Activated CD4-positive, alpha-beta T cell treated with anti-CD3 and anti-CD28 coated beads for 36 hours (primary cell): ENCODE measurements at regions not wholly inside any gene's neighbourhood (a gene's known extent, or its start where the extent isn't known, plus 50 kb on each side); places are given as distances from the start of the nearest gene placed in this dataset.

ENCODE experiments used
- ATAC-seq: fragments of 200-7000 bp; cut with Tn5 transposase; one replicate; pipeline ENCODE4 v1.10.0; 2021; ENCODE audit warnings: mild to moderate bottlenecking, moderate library complexity
- CTCF ChIA-PET: fragments of 350-600 bp; sonication (Branson Sonifier 250); formaldehyde crosslinking; loops from one replicate; lab custom pipeline; 2021; ENCODE audit warnings: antibody characterized with exemption; lab: Charles Lee
- POLR2A ChIA-PET: fragments of 350-600 bp; sonication (Branson Sonifier 250); formaldehyde crosslinking; loops from one replicate; lab custom pipeline; 2021; ENCODE audit warnings: antibody characterized with exemption, inconsistent platforms; lab: Charles Lee
- DNase-seq: peaks from one replicate; pipeline ENCODE4 v3.0.0-alpha.2; 2020
- H3K27ac Mint-ChIP-seq: one replicate; pipeline ENCODE4 v1.8.0; 2021; ENCODE audit warnings: mixed read lengths
- H3K27me3 Mint-ChIP-seq: one replicate; pipeline ENCODE4 v1.8.0; 2021; ENCODE audit warnings: mixed read lengths
- H3K36me3 Mint-ChIP-seq: one replicate; pipeline ENCODE4 v1.8.0; 2021; ENCODE audit warnings: low read depth, mixed read lengths
- H3K4me1 Mint-ChIP-seq: one replicate; pipeline ENCODE4 v1.8.0; 2021; ENCODE audit warnings: mixed read lengths
- H3K4me3 Mint-ChIP-seq: one replicate; pipeline ENCODE4 v1.8.0; 2021; ENCODE audit warnings: mild to moderate bottlenecking, moderate library complexity, mixed read lengths
- H3K9me3 Mint-ChIP-seq: one replicate; pipeline ENCODE4 v1.8.0; 2021; ENCODE audit warnings: low read depth, mixed read lengths
- intact Hi-C, 2 experiments: fragments of 100-400 bp; cut with DNase I in 1 of 2; cut with micrococcal nuclease in 1 of 2; formaldehyde crosslinking; loops; one replicate each; pipeline versions ENCODE4 v1.14.2 to v1.15.1; 2022 to 2024; cut with DNase I, micrococcal nuclease

DNA sequence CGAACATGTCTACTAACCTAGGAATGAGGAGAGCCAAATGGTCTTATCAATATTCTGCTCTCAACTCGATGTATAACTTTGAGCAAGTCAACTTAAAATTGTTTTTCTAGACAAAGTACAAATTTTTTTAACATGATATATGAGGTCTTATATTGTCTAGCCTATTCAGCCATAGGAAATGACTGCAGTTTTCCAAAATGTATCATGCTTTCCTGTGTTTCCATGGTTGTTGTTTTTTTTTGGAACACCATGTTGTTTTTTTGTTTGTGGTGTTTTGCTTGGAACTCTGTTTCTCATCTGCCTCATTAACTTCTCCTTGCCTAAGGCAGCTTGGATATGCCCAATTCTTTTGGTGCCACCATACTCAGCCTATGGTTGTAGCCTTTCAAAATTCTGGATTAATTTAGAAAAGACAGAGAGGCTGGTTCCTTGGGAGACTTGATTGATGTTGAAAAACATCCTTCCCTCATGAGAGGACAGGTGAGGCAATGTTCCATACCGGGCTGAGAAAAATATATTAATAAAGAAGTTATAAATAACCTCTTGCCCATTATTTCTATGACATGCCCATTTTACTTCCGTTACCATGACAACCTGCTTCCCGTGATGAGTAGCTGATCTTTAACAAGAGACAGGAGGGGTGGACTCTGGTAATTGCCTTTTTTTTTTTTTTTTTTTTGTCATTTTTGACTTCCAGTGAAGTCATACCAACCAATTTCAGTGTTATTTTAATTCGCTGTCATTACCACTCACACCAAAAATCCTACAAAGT, 687.9 kb upstream of the GRM7 start:
- ATAC-seq, result no peak
- H3K27me3 Mint-ChIP-seq, result no peaks in the 10 kb centered on the region
- no peak overlapping the region for H3K4me3 Mint-ChIP-seq
- H3K36me3 Mint-ChIP-seq, result no peaks in the 10 kb centered on the region
- no peak overlapping the region for H3K27ac Mint-ChIP-seq
- peaks cover 12% of the 10 kb centered on the region for H3K9me3 Mint-ChIP-seq
- ChIA-PET CTCF (interaction anchor here (0.6 to 0.7 kb wide), 2 partner anchors 52 to 150 kb away, joined by 4 read pairs; no protein-coding TSS in a partner anchor), POLR2A (no interaction called here)
- intact Hi-C loops, result loop anchor here in 1 of 2 experiments (2.0 kb wide), 1 partner anchor 26 kb away; no protein-coding TSS in a partner anchor
- no peak for DNase-seq
- no peaks in the 10 kb centered on the region for H3K4me1 Mint-ChIP-seq

DNA sequence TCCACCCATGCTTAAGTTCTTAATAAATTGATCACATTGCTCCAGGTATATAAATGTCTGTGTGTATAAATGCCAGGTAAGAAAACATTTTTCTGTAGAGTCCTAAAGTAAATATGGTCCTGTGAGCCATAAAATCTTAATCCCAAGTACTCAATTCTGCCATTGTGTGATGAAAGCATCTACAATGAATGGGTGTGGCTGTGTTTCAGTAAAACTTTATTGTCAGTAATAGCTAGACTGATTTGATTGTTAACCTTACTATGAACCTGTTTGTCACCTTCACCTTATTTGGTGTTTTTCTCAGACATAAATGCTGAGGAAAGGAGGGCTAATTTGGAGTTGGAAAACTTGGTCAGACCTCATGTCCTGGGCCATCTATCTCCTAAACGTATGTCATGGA, 683.5 kb upstream of the GRM7 start:
- Mint-ChIP-seq H3K27me3 (no peaks in the 10 kb centered on the region), H3K4me3 (no peak overlapping the region), H3K4me1 (no peaks in the 10 kb centered on the region), H3K9me3 (peaks cover 3% of the 10 kb centered on the region), H3K36me3 (no peaks in the 10 kb centered on the region), H3K27ac (no peak overlapping the region)
- DNase-seq (no peak), ATAC-seq (no peak)
- ChIA-PET POLR2A (no interaction called here), CTCF (no interaction called here)
- intact Hi-C loops, result no loop called here

DNA sequence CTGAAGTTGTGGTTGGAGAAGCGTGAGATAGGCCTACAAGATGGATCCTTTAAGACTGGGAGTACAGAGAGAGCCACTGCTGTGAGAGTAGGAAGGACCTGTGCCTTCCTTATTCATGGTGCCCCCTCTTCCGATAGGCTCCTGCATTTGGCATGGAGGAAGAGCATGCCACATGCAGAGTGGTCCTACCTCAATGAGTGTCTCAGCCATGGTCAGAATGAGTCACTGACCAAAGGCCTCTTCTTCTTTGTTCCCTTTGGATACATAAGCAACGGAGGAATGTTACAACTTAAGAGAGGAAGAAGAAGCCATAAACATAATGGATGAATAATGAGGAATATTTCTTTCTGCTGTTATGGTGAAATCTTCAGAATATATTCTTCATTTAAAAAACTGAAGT, 681.2 kb upstream of the GRM7 start:
- Mint-ChIP-seq H3K36me3 (no peaks in the 10 kb centered on the region), H3K4me3 (no peak overlapping the region), H3K27ac (no peak overlapping the region), H3K4me1 (no peaks in the 10 kb centered on the region), H3K9me3 (no peaks in the 10 kb centered on the region), H3K27me3 (no peaks in the 10 kb centered on the region)
- DNase-seq (no peak), ATAC-seq (no peak)
- POLR2A ChIA-PET, result no interaction called here
- CTCF ChIA-PET, result no interaction called here
- intact Hi-C loops, result no loop called here

DNA sequence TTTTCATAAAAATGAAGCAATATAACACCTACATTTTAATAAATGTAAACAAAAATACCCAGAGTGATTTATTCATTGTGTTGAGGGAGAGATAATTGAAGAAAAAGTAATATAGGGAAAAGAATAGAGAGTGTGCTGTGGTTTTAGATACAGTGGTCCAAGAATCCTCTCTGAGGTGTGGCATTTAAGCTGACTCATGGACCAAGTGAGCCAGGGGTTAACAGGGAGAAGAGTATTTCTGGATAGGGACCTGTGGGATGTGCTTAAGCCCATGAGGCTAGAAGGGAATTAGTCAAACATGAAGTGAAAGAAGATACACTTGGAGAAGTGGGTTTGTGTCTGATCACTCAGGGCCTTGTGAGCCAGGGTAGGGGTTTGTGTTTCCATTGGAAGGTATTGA, 680.7 kb upstream of the GRM7 start:
- no peak overlapping the region for H3K4me3 Mint-ChIP-seq
- H3K27ac Mint-ChIP-seq, result no peak overlapping the region
- ATAC-seq (no peak), DNase-seq (no peak)
- H3K27me3 Mint-ChIP-seq, result no peaks in the 10 kb centered on the region
- ChIA-PET CTCF (no interaction called here), POLR2A (no interaction called here)
- no peaks in the 10 kb centered on the region for H3K9me3 Mint-ChIP-seq
- intact Hi-C loops, result no loop called here
- H3K36me3 Mint-ChIP-seq, result no peaks in the 10 kb centered on the region
- H3K4me1 Mint-ChIP-seq, result no peaks in the 10 kb centered on the region

DNA sequence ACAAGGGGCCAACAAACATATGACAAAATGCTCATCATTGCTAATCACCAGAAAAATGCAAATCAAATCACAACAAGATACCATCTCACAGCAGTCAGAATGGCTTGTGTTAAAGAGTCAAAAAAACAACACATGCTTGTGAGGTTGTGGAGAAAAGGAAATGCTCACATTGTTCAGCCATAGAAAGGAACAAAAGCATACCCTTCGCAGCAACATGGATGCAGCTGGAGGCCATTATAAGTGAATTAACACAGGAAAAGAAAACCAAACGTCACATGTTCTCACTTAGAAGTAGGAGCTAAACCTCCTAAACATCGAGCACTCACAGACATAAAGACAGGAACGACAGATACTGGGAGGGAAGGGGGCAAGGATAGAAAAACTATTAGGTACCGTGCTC, 678.4 kb upstream of the GRM7 start:
- Mint-ChIP-seq H3K27ac (no peak overlapping the region), H3K36me3 (no peaks in the 10 kb centered on the region), H3K9me3 (no peaks in the 10 kb centered on the region), H3K27me3 (no peaks in the 10 kb centered on the region), H3K4me1 (no peaks in the 10 kb centered on the region), H3K4me3 (no peak overlapping the region)
- POLR2A ChIA-PET, result no interaction called here
- DNase-seq, result no peak
- CTCF ChIA-PET, result no interaction called here
- intact Hi-C loops, result no loop called here
- ATAC-seq, result no peak

DNA sequence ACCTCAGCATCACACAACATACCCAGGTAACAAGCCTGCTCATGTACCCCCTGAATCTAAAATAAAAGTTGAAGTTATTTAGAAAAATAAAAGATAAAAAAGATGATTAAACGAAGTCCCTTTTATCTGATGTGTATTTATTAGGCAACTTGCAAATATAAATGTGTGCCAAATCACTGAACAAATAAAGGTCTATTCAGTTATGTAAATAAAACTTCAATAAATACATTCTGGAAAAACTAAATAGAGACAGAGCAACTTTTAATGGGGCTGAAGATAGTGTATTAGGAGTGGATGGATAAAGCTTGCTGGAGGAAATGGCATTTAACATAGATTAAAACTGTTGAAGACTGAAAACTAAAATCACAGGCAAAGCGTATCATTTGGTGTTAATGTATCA, 678.0 kb upstream of the GRM7 start:
- no peak for DNase-seq
- Mint-ChIP-seq H3K36me3 (no peaks in the 10 kb centered on the region), H3K27ac (no peak overlapping the region), H3K4me1 (no peaks in the 10 kb centered on the region), H3K9me3 (no peaks in the 10 kb centered on the region), H3K4me3 (no peak overlapping the region), H3K27me3 (no peaks in the 10 kb centered on the region)
- CTCF ChIA-PET, result no interaction called here
- intact Hi-C loops, result no loop called here
- POLR2A ChIA-PET, result no interaction called here
- no peak for ATAC-seq

DNA sequence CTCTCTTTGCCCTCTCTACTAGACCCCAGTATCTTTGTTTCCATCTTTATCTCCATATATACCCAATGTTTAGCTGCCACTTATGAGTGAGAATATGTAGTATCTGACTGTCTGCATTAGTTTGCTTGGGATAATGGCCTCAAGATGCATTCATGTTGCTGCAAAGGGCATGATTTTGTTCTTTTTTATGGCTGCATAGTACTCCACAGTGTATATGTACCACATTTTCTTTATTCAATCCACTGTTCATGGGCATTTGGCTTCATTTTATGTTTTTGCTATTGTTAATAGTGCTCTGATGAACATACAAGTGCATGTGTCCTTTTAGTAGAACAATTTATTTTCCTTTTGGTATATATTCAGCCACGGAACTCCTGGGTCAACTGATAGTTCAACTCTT, 671.5 kb upstream of the GRM7 start:
- intact Hi-C loops, result no loop called here
- DNase-seq (no peak), ATAC-seq (no peak)
- H3K36me3 Mint-ChIP-seq, result no peaks in the 10 kb centered on the region
- H3K4me3 Mint-ChIP-seq, result no peak overlapping the region
- H3K9me3 Mint-ChIP-seq, result no peaks in the 10 kb centered on the region
- ChIA-PET POLR2A (no interaction called here), CTCF (no interaction called here)
- H3K4me1 Mint-ChIP-seq, result no peaks in the 10 kb centered on the region
- H3K27ac Mint-ChIP-seq, result no peak overlapping the region
- H3K27me3 Mint-ChIP-seq, result no peaks in the 10 kb centered on the region

DNA sequence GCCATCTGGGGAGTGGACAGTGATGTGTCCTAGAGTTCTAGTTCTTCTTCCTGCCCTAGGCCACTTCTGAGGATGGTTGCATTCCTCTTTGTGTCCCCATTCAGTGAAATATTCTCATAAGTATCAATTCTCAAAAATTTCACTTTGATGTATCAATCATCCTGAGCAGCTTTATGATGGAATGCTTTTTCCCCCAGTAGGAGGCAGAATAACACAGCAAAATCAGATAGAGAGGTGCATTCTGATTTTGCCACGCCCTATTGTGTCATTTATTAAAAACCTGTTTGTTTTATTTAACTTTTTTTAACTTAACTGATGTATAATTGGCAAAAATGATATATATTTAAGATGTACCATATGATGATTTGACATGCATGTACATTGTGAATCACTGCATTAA, 656.0 kb upstream of the GRM7 start:
- H3K9me3 Mint-ChIP-seq, result no peaks in the 10 kb centered on the region
- POLR2A ChIA-PET, result no interaction called here
- H3K4me1 Mint-ChIP-seq, result no peaks in the 10 kb centered on the region
- H3K36me3 Mint-ChIP-seq, result no peaks in the 10 kb centered on the region
- no peak overlapping the region for H3K4me3 Mint-ChIP-seq
- no peak for ATAC-seq
- H3K27me3 Mint-ChIP-seq, result no peaks in the 10 kb centered on the region
- CTCF ChIA-PET, result no interaction called here
- no peak for DNase-seq
- no peak overlapping the region for H3K27ac Mint-ChIP-seq
- intact Hi-C loops, result no loop called here

DNA sequence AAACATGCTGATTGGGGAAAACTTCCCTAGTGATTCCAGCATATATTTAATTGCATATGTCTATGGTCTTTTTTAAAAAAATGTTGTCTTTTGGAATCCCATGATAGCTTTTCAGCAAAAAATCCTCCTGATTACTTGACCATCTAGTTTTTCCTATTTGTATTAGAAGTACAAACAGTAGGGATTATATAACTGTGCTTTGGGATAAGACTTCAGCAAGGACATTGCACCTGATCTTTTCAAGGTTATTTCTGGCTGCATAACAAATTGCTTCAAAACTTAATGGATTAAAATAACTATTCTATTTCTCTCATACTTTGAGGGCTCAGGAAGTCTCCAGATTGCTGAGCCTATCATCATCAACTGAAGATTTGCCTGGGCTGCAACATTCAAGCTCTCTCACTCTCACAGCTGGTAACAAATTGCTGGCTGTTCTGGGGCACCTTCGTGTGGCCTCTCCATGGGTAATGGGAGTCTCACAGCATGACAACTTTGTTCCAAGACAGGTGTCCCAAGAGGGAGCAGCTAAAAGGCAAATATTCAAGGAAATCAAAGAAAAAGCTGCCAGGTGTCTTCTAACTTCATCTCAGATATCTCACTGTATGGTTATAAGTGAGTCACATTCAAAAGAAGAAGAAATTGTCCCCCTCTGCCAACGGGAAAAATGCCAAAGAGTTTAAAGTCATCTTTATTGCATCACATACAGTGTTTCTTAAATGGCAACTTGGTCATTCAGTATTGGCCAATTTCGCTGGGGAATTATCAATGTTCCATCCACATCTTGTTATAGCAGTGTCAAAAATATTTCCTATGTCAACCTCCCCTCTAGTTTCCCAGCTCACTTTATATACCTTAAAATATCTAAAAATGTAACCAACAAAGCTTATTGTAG, 644.5 kb upstream of the GRM7 start:
- DNase-seq (no peak), ATAC-seq (no peak)
- H3K27me3 Mint-ChIP-seq, result no peaks in the 10 kb centered on the region
- no peaks in the 10 kb centered on the region for H3K9me3 Mint-ChIP-seq
- POLR2A ChIA-PET, result no interaction called here
- H3K27ac Mint-ChIP-seq, result no peak overlapping the region
- no peaks in the 10 kb centered on the region for H3K4me1 Mint-ChIP-seq
- H3K36me3 Mint-ChIP-seq, result no peaks in the 10 kb centered on the region
- intact Hi-C loops, result no loop called here
- CTCF ChIA-PET, result interaction anchor here (0.7 kb wide), 1 partner anchor 684 kb away, joined by 6 read pairs; no protein-coding TSS in a partner anchor
- no peak overlapping the region for H3K4me3 Mint-ChIP-seq

DNA sequence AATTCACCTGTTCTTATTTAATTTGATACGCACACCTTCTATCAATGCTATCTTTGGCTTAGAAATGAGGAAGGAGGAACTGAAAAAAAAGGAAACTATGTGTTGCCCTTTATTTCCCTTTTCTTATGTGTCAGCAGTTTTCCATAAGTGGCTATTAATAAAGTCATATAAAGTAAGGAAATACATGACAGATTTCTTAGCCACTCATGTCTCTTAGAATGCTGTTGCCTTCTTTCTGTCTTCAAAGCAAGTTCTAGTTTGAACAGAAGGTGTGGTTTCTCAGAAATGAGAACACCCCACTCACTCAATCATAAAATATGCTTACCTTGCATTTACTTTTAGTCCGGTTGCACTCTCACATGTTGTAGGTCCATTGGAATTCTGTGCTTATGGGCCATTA, 640.5 kb upstream of the GRM7 start:
- H3K36me3 Mint-ChIP-seq, result no peaks in the 10 kb centered on the region
- POLR2A ChIA-PET, result no interaction called here
- CTCF ChIA-PET, result no interaction called here
- no peaks in the 10 kb centered on the region for H3K4me1 Mint-ChIP-seq
- DNase-seq (no peak), ATAC-seq (no peak)
- H3K9me3 Mint-ChIP-seq, result peaks cover 1% of the 10 kb centered on the region
- intact Hi-C loops, result no loop called here
- no peaks in the 10 kb centered on the region for H3K27me3 Mint-ChIP-seq
- H3K27ac Mint-ChIP-seq, result no peak overlapping the region
- no peak overlapping the region for H3K4me3 Mint-ChIP-seq

DNA sequence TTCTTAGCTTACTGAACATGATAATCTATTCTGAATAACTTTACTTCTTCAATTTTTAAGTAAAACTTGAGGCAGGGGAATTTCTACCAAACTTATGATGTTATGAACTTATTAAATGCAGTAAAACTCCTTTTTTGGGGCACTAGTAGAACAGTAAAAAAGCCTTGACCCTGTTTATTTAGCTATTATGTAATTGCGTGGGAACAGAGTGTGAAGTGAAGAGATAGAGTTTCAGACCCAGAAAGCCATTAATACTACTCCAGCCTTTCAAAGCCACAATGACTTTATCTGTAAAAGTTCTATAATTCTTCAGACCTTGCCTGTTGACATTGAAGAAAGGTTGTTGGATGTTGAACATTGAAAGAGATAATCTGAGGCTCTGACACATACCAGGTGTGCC, 638.8 kb upstream of the GRM7 start:
- ChIA-PET POLR2A (no interaction called here), CTCF (interaction anchor here (1.1 kb wide), 1 partner anchor 557 kb away, joined by 3 read pairs; no protein-coding TSS in a partner anchor)
- no peak for DNase-seq
- H3K9me3 Mint-ChIP-seq, result peaks cover 1% of the 10 kb centered on the region
- H3K4me3 Mint-ChIP-seq, result no peak overlapping the region
- no peak for ATAC-seq
- no peak overlapping the region for H3K27ac Mint-ChIP-seq
- H3K4me1 Mint-ChIP-seq, result no peaks in the 10 kb centered on the region
- intact Hi-C loops, result no loop called here
- no peaks in the 10 kb centered on the region for H3K36me3 Mint-ChIP-seq
- H3K27me3 Mint-ChIP-seq, result no peaks in the 10 kb centered on the region

DNA sequence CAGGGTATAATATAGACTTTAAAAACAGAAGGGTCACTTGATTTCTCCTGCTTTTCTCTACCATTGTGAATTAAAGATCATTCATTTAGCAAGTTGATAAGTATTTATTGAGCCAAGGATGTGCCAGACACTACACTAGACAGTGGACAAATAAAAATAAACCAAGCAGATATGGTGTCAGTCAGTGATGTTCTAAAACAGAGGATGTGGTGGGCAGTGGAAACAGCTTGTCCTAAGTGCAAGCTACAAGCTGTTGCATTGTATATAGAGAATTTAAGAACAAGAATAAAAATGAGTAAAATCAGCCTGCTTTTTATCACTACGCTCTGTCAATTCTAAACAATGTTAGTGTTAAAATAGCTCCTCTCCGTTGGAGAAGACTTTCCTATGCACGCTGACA, 637.3 kb upstream of the GRM7 start:
- DNase-seq, result no peak
- Mint-ChIP-seq H3K36me3 (no peaks in the 10 kb centered on the region), H3K4me1 (no peaks in the 10 kb centered on the region), H3K27me3 (no peaks in the 10 kb centered on the region), H3K27ac (no peak overlapping the region), H3K4me3 (no peak overlapping the region), H3K9me3 (peaks cover 1% of the 10 kb centered on the region)
- no peak for ATAC-seq
- intact Hi-C loops, result no loop called here
- CTCF ChIA-PET, result no interaction called here
- POLR2A ChIA-PET, result no interaction called here
